CD4-positive, alpha-beta T cell treated with Interleukin-17A for 4 hours (primary cell): ENCODE measurements at regions not wholly inside any gene's neighbourhood (a gene's known extent, or its start where the extent isn't known, plus 50 kb on each side); places are given as distances from the start of the nearest gene placed in this dataset.
"Not testable (repeated sequence)": the region's sequence is repeated elsewhere in the genome, so short reads cannot be mapped to it uniquely, and the experiment has no call there.

Experiments
- DNase-seq: peaks from one replicate; pipeline ENCODE4 v3.0.0-alpha.2; 2020; ENCODE audit warnings: mixed read lengths

DNA sequence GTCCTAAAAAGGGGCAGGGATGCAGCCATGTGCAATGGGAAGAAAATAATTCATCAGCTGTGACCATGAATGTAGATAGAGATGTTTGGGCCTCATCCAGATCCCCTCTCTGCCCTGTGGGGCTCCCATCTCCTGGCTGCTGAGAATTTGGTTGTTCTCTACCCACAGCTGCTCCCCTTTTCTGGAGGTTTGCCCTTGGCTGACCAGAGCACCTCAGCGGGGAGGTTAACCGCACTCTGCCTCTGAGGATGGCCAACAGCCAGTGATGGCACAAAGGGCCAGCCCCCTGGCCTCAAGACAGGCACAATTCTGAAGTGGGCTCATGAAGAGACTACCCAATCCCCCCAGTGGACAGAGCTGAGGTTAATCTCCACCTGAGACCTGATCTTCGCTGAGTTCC is 61.5 kb upstream of the SERP2 start:
- no peak for DNase-seq

DNA sequence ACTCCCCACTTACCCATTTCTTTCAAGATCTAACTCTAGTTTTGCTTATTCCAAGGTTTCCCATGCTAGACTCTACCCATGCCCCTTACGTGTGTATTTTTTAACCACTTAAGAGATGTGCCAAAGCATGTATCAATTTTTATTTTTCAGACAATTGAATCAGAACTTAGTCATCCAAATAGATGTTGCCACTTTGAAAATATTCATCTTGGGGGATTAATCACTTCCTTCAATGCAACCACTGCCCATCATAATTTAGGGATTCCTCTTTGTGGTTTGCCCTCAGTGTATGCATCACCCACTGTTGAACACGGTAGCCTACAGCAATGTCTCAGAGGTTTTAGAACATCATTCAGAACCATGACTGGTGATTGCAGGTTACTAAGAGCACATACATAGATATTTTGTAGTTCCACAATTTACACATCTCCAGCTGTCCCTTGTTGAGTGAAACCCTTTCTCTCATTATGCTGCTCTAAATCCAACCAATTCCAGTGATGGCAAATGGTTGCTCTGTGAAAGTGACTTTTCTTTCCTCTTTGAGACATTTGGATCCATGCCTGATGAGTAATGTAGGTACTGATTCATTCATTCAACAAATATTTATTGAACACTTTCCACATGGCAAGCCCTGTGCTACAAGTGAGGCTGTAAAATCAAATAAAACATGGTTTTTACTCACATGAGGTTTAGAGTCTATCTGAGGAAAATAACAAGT is 60.6 kb upstream of the SERP2 start:
- no peak for DNase-seq

GRCh38 chr13:44313674-44314073 is 60.0 kb upstream of the SERP2 start:
- DNase-seq, result no peak

- not testable (repeated sequence) for DNase-seq
Observed at GRCh38 chr13:44314160-44314559, 59.5 kb upstream of the SERP2 start.

- no peak for DNase-seq
Observed at GRCh38 chr13:44317752-44318151, 55.9 kb upstream of the SERP2 start.

GRCh38 chr13:44318161-44318560 is 55.5 kb upstream of the SERP2 start:
- no peak for DNase-seq

GRCh38 chr13:44320611-44321010 is 53.0 kb upstream of the SERP2 start:
- DNase-seq, result no peak

DNA sequence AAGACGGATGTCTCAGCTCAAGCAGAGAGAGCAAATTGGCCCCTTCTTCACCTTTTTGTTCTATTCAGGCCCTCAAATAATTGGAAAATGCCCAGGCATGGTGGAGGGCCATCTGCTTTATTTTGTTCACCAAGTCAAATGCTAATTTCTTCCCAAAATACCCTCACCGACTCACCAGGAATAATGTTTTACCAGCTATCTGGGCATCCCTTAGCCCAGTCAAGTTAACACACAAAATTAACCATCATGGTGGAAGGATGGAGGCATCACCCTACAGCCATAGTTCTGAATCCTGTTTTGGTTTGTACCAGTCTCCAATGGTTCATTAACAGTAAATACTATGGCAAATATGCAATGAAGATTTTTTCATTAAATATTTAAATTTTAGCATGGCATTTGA is 51.7 kb upstream of the SERP2 start:
- DNase-seq, result no peak

DNA sequence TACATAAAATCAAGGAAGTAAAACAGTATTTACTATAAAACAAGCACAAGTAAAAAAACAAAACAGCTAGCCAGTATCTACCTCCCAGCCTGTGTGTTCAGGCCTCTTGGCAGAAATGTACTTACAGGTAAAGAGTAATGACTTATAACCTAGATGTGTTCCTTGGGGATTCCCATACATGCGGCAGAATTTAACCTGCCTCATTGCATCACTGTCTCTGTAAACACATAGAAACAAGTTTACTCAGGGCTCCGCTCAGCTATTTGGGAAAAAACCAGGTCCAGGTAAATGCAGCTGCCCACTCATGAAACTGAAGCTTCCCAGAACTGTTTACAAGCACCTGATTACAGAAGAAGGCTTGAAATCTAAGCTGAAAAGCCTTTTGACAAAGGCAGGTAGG is 50.7 kb upstream of the SERP2 start:
- no peak for DNase-seq

GRCh38 chr13:44323754-44324153 is 49.9 kb upstream of the SERP2 start:
- DNase-seq, result no peak
